ENCODE measurements at regions not wholly inside any gene's neighbourhood (a gene's known extent, or its start where the extent isn't known, plus 50 kb on each side); places are given as distances from the start of the nearest gene placed in this dataset.

DNA sequence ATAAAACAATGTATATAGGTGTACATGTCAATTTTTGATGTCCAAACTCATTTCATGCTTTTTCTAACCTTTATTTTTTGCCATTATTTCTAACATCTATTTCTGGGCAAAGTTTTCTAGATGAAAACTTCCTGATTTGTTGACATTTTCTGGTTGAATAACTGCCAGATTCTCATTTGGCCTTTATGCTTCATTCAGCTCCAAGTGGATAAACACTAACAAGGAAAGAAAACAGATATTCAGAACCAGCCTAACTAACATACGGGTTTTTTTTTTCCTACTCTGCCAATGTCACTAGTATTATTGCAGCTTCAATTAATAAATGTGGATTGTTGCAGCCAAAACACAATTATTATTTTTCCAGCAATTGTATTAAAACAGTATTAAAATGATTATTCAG is 50.9 kb upstream of the RAP1GDS1 start:
- DNase-seq (ENCODE audit: low spot score), result no peak

GRCh38 chr4:98209111-98209510 is 52.1 kb upstream of the RAP1GDS1 start:
- no peak for DNase-seq (ENCODE audit: low spot score)

- no peak for DNase-seq (ENCODE audit: low spot score)
Measured at GRCh38 chr4:98204236-98204553, 57.0 kb upstream of the RAP1GDS1 start.

- no peak for DNase-seq (ENCODE audit: low spot score)
Measured at GRCh38 chr4:98203332-98204235, 57.6 kb upstream of the RAP1GDS1 start.

- no peak for DNase-seq (ENCODE audit: low spot score)
Measured at GRCh38 chr4:98202907-98203306, 58.3 kb upstream of the RAP1GDS1 start.

GRCh38 chr4:98199247-98199646 is 56.0 kb upstream of the STPG2 start:
- DNase-seq (ENCODE audit: low spot score), result peak; percentile 9

- DNase-seq (ENCODE audit: low spot score), result no peak
Measured at GRCh38 chr4:98195005-98195404, 51.7 kb upstream of the STPG2 start.

DNA sequence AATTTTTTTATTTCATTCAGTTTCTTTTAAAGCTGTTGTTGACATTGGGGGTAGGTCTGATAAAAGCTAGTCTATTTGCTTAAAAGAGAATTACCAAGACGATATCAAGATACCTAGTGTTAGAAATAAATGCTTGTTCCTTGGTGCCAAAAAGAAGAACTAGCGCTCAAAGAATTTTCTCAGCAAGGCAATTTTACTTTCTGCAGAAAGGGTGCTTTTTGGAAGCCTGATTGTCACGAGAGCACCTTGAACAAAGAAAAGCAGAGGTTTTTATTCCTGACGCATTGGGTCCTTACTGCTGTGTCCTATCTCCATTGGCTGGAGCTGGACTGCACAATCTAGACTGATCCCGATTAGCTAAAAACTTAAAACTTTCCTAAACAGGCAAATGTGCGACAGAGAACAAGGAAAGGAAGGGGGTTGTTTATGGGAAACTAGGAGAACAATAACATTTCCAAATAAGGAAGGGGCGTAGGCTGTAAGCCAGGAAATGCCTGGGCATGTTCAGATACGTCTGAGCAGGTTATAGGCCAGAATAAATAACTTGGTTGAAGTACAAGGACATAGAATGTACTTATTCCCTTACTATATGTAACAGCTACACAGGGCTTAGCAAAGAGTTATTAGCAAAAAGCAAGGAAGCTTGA is 50.3 kb upstream of the STPG2 start:
- no peak for DNase-seq (ENCODE audit: low spot score)

Data from AG20443 (cell line).